Activated CD4-positive, alpha-beta T cell treated with anti-CD3 and anti-CD28 coated beads, Interleukin-2, amount 10 ng/mL, durations not matched to agents 7 days and 5 days (primary cell): ENCODE measurements at regions not wholly inside any gene's neighbourhood (a gene's known extent, or its start where the extent isn't known, plus 50 kb on each side); places are given as distances from the start of the nearest gene placed in this dataset.

Experiments used
- CTCF ChIA-PET: fragments of 350-600 bp; sonication (Branson Sonifier 250); formaldehyde crosslinking; loops from one replicate; lab custom pipeline; 2021; ENCODE audit warnings: antibody characterized with exemption; lab: Charles Lee
- POLR2A ChIA-PET: fragments of 350-600 bp; sonication (Branson Sonifier 250); formaldehyde crosslinking; loops from one replicate; lab custom pipeline; 2021; ENCODE audit warnings: antibody characterized with exemption; lab: Charles Lee
- DNase-seq: peaks from one replicate; pipeline ENCODE4 v3.0.0-alpha.2; 2020
- H3K27ac Mint-ChIP-seq: one replicate; pipeline ENCODE4 v1.8.0; 2021; ENCODE audit warnings: mild to moderate bottlenecking, moderate library complexity, mixed read lengths
- H3K27me3 Mint-ChIP-seq: one replicate; pipeline ENCODE4 v1.8.0; 2021; ENCODE audit warnings: mixed read lengths
- H3K36me3 Mint-ChIP-seq: one replicate; pipeline ENCODE4 v1.8.0; 2021; ENCODE audit warnings: low read depth, mixed read lengths
- H3K4me1 Mint-ChIP-seq: one replicate; pipeline ENCODE4 v1.8.0; 2021; ENCODE audit warnings: mixed read lengths
- H3K4me3 Mint-ChIP-seq: one replicate; pipeline ENCODE4 v1.8.0; 2021; ENCODE audit warnings: mild to moderate bottlenecking, moderate library complexity, mixed read lengths
- H3K9me3 Mint-ChIP-seq: one replicate; pipeline ENCODE4 v1.8.0; 2021; ENCODE audit warnings: mixed read lengths

DNA sequence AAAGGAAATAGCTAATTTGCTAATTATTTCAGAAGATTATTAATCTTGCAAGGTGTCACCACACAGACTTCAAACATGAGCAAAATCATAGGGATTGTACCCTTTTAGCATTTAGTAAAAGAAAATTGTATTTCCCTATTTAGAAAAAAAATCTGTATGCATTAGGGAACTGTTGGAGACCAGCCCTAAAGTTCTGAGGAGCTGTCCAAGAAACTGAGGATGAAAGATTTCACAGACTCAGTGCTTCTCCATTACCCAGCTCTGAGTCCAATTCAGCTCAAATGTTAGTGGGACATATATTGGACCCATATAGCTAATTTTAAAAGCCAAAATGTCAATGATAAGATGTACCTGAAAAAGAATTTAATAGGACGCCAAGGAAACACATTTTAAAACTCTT is 271.7 kb downstream of the SNX10 start:
- H3K4me3 Mint-ChIP-seq: no peak overlapping the region
- CTCF ChIA-PET: no interaction called here
- H3K9me3 Mint-ChIP-seq: no peaks in the 10 kb centered on the region
- POLR2A ChIA-PET: no interaction called here
- peaks cover 6% of the 10 kb centered on the region for H3K27me3 Mint-ChIP-seq
- no peaks in the 10 kb centered on the region for H3K4me1 Mint-ChIP-seq
- H3K27ac Mint-ChIP-seq: no peak overlapping the region
- no peak for DNase-seq
- H3K36me3 Mint-ChIP-seq: no peaks in the 10 kb centered on the region

DNA sequence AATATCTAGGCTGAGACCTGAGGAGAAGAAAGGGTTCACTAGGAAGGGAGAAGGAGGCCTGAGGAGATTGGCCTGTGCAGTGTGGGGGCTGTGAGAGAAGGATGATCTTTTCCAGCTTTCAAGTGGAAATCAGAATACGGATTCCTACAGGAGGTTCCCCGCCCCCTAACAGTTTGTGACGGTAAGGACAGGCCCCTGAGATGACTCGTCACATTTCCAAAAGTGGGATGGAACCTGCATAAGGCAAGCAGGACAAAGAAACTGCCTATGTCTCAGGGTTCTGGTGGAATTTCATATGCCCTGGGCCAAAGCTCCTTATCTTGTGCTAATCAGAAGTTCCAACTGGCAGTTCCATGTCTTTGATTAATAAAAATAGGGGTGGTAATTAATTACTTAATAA is 275.6 kb downstream of the SNX10 start:
- Mint-ChIP-seq H3K27ac (no peak overlapping the region), H3K4me3 (no peak overlapping the region), H3K27me3 (peaks cover 12% of the 10 kb centered on the region), H3K4me1 (no peaks in the 10 kb centered on the region), H3K9me3 (no peaks in the 10 kb centered on the region), H3K36me3 (no peaks in the 10 kb centered on the region)
- no peak for DNase-seq
- ChIA-PET CTCF (no interaction called here), POLR2A (no interaction called here)

DNA sequence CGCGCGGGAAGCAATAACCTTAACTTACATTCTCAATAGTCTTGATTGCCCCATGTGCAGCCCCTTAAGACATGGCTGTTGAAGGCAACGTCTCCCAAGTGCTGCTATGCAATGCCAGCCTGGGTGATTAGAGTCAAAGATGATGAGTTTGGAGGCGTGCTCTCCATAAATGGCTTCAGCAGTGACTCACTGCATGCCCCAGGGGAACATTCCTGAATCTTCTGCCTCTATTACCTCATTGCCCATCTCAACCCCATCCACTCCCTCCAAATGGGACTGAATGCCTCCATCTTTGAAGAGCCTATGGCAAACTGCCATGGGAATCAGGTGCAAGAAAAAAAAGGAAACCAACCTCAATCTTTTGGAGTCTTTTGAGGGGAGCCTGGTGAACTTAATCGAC is 282.8 kb downstream of the SNX10 start:
- no peak for DNase-seq
- ChIA-PET POLR2A (no interaction called here), CTCF (no interaction called here)
- no peak overlapping the region for H3K4me3 Mint-ChIP-seq
- peaks cover 17% of the 10 kb centered on the region for H3K27me3 Mint-ChIP-seq
- no peaks in the 10 kb centered on the region for H3K4me1 Mint-ChIP-seq
- no peaks in the 10 kb centered on the region for H3K36me3 Mint-ChIP-seq
- no peak overlapping the region for H3K27ac Mint-ChIP-seq
- no peaks in the 10 kb centered on the region for H3K9me3 Mint-ChIP-seq

DNA sequence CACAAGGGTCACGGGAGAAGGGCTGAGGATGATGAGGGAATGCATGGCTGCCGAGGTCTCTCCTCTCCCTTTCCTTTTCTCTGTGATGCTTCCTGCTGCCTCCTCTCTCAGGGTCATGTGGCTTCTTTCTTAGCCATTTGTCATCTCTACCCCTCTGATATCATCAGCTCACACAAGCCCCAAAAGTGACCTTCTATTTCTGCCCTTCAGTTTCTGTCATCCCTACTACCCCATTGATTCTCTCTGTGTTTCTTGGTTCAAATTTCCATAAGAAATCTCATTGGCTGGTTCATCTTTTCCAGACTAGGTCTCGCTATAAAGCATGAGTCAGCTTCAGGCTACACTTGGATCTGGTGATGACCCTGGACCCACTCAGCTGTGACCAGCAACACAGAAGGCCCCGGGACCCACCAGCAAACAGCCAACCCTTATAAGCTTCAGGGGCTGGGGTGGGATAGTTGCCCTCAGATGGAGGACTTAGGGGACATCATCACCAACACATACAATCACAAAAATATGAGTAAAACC is 284.3 kb downstream of the SKAP2 start:
- ChIA-PET POLR2A (no interaction called here), CTCF (no interaction called here)
- Mint-ChIP-seq H3K4me1 (no peaks in the 10 kb centered on the region), H3K27me3 (peaks cover 17% of the 10 kb centered on the region), H3K36me3 (no peaks in the 10 kb centered on the region), H3K27ac (no peak overlapping the region), H3K4me3 (no peak overlapping the region), H3K9me3 (no peaks in the 10 kb centered on the region)
- no peak for DNase-seq

DNA sequence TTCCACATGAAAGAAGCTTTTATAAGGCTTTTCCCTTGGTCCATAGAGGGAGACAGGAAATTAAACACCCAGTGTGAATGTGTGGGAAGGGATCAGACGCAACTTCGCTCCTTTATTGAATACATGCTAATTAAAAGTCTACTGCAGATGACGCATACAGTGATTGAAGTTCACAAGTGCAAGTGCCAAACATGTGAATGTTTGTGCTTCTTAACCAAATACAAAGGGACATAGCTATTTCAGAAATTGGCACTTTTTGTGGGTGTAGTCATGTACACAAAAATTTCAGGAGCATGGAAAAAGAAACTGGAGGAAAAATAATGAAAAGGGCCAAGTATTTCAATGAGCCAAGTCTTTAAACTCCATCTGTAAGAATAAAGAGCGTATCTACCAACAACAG is 283.7 kb downstream of the SKAP2 start:
- H3K4me3 Mint-ChIP-seq: no peak overlapping the region
- POLR2A ChIA-PET: no interaction called here

DNA sequence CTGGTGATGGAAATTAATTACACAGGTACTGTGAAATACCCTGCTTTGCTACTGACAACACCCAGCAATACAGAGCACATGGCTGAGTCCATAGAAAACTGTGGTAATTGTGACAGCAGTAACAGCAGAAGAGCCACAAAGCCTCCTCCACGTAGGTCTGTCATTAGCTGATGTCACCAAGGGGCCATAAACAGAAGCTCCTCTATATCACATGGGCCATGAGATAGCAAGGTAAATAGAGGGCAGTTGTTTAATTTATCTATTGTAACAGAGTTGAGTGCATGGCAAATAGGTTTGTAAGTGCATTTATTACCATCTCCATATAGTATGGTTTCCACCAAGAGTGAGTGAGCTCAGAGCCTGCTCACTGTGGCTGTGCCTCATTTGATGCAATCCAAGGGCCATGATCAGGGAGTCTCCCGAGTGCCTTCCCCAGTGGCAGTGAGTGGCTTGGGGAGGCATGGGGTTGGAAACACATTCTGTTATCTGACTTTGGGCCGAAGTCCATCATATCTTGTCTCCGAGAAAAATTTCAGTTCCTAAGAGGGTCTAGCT is 281.2 kb downstream of the SKAP2 start:
- H3K4me3 Mint-ChIP-seq: no peak overlapping the region
- DNase-seq: no peak
- ChIA-PET POLR2A (no interaction called here), CTCF (interaction anchor here (1.3 kb wide), 1 partner anchor 11 kb away, joined by 3 read pairs; no protein-coding TSS in a partner anchor)
- H3K27ac Mint-ChIP-seq: no peak overlapping the region
- peaks cover 13% of the 10 kb centered on the region for H3K27me3 Mint-ChIP-seq
- H3K36me3 Mint-ChIP-seq: no peaks in the 10 kb centered on the region
- H3K9me3 Mint-ChIP-seq: no peaks in the 10 kb centered on the region
- no peaks in the 10 kb centered on the region for H3K4me1 Mint-ChIP-seq

More for the DNA sequence above, 283.7 kb downstream of the SKAP2 start:
- Mint-ChIP-seq H3K36me3 (no peaks in the 10 kb centered on the region), H3K27me3 (peaks cover 17% of the 10 kb centered on the region), H3K27ac (no peak overlapping the region), H3K9me3 (no peaks in the 10 kb centered on the region), H3K4me1 (no peaks in the 10 kb centered on the region)
- CTCF ChIA-PET: no interaction called here
- no peak for DNase-seq

DNA sequence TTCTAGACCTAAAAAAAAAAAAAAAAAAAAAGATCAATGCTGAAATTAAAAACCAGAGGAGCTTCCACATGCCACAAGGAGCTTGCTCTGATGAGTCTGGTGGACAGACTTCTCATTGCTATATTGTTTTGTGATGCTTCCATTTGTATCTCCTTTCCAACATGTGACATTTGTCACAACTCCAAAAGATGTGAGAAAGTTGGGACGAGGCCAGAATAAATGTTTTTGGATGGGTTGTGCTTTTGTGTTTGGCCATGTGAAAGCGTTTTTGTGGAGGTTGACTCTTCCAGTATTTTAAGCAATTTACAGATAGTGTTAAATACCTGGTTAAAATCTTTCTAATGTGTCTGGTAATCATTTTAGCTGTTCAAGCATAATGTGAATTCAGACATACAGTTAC is 280.1 kb downstream of the SKAP2 start:
- no peaks in the 10 kb centered on the region for H3K9me3 Mint-ChIP-seq
- H3K4me3 Mint-ChIP-seq: no peak overlapping the region

DNA sequence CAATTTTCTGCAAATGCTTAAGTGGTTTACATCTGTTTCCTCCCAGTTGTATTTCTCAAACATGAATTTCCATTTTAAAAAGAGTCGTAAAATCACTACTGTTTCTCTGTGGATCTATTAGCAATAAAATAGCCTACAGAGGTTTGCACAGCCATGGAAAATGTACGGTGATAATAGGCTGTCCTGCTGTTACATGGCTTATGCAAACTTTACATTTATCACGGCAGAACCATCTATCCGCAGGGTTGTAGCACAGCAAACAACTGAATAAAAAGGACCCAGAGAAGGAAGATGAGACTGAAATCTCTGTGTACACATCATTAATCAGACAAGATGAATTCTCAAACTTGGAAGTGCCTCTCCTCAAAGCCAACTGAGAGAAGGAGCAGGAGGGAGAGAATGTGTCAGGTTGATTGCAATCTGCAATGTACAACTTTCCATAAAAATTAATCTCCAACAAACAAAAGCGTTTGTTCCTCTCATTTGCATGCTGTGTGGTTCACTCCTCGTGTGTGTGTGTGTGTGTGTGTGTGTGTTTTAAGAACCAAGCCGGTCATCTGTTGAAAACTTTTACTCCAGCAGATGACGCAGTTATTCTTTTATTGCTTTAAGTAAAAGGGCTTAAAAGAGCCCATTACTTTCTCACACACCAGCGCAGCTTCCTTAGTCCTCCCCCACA is 279.3 kb downstream of the SKAP2 start:
- no peak for DNase-seq
- Mint-ChIP-seq H3K9me3 (no peaks in the 10 kb centered on the region), H3K27ac (no peak overlapping the region), H3K36me3 (no peaks in the 10 kb centered on the region), H3K4me1 (no peaks in the 10 kb centered on the region), H3K27me3 (peaks cover 13% of the 10 kb centered on the region), H3K4me3 (no peak overlapping the region)
- CTCF ChIA-PET: no interaction called here
- POLR2A ChIA-PET: no interaction called here

More for the DNA sequence above, 280.1 kb downstream of the SKAP2 start:
- ChIA-PET POLR2A (no interaction called here), CTCF (interaction anchor here (0.6 to 1.3 kb wide), 4 partner anchors 9 to 113 kb away, joined by 3 to 6 read pairs (median 4); no protein-coding TSS in a partner anchor)
- no peak overlapping the region for H3K27ac Mint-ChIP-seq
- no peaks in the 10 kb centered on the region for H3K4me1 Mint-ChIP-seq
- DNase-seq: no peak
- H3K36me3 Mint-ChIP-seq: no peaks in the 10 kb centered on the region
- H3K27me3 Mint-ChIP-seq: peaks cover 13% of the 10 kb centered on the region

DNA sequence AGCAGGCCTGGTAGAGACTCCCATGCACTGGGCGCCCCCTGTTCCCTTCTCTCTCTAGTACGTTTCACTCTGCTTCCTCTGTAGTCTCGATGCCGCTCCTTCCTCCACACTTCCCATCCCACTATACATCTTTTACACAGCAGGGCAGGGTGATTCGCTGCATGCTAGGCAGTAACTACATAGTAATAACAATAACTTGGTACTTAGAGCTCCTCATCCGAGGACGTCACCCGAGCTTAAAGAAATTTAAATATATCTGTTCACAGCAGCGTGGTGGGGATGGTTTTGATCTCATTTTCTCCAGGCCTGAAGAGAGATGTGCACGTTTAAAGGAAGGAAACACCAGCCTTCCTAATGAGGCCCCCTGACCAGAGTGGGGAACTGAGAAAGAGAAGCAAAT is 276.9 kb downstream of the SKAP2 start:
- Mint-ChIP-seq H3K4me3 (no peak overlapping the region), H3K9me3 (no peaks in the 10 kb centered on the region), H3K27me3 (peaks cover 12% of the 10 kb centered on the region), H3K27ac (no peak overlapping the region), H3K4me1 (no peaks in the 10 kb centered on the region), H3K36me3 (no peaks in the 10 kb centered on the region)
- ChIA-PET POLR2A (no interaction called here), CTCF (no interaction called here)
- DNase-seq: no peak

DNA sequence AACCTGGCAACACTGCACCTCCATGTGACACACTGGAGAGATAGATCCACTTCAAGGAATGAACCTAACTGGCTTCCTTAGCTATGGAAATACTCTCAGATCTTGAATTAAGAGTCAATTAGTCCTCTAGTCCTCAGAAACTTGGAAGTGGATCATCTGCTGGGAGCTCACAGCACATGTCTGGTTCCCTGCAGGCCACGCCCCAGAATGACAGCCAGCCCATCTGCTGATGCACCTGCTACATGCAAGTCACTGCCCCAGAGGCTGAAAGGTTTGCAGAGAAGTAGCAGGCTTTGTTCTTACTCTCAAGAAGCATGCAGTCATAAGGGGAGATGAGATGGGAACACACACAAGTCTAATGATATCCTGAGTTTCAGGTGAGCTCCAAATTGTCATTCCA is 275.9 kb downstream of the SKAP2 start:
- POLR2A ChIA-PET: no interaction called here

DNA sequence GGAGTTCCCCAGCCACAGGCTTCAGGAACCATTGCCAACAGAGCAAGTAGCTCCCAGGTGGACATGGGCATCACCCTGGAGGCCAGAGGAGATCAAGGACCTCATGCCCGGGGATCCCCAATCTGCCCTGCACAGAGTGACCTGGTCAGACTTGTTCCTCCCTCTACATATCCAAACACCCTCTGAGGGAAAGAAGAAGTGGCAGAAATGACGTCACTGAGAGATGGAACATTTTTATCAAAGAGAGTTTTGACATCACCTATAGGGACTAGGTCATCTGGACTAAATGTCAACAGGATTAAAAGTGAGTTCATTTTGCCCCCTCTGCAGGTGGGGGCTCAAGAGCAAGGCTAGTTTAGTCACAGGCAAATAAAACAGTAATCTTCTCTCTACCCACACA is 273.7 kb downstream of the SKAP2 start:
- Mint-ChIP-seq H3K27ac (no peak overlapping the region), H3K4me1 (no peaks in the 10 kb centered on the region), H3K27me3 (peaks cover 15% of the 10 kb centered on the region), H3K36me3 (no peaks in the 10 kb centered on the region), H3K9me3 (no peaks in the 10 kb centered on the region), H3K4me3 (no peak overlapping the region)
- DNase-seq: no peak
- ChIA-PET POLR2A (no interaction called here), CTCF (interaction anchor here (1.0 kb wide), 1 partner anchor 18 kb away, joined by 5 read pairs; no protein-coding TSS in a partner anchor)

More for the DNA sequence above, 275.9 kb downstream of the SKAP2 start:
- Mint-ChIP-seq H3K27ac (no peak overlapping the region), H3K27me3 (peaks cover 12% of the 10 kb centered on the region), H3K4me1 (no peaks in the 10 kb centered on the region), H3K4me3 (no peak overlapping the region), H3K9me3 (no peaks in the 10 kb centered on the region), H3K36me3 (no peaks in the 10 kb centered on the region)
- CTCF ChIA-PET: interaction anchor here (0.6 kb wide), 1 partner anchor 1212 kb away, joined by 4 read pairs; no protein-coding TSS in a partner anchor
- DNase-seq: no peak

DNA sequence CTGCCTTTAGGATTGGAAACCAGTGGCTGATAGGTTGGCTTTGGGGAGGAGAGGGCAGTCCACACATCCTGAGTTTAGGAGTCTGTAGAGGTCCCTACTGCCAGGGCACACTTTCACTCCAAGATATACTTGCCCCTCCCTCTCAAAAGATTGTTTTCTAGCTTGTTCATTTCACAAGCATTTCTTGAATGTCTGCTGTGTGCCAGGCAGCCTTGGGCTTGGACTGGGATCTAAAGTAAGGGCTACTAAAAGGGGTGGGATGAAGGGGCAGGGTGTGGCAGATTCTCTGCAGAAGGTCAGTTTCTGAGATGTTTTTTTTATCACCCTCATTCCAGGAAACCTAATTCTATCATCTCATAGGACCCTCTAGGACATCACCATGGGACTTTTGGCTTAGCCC is 272.4 kb downstream of the SKAP2 start:
- no peak for DNase-seq
- ChIA-PET POLR2A (no interaction called here), CTCF (interaction anchor here (0.9 to 1.0 kb wide), 2 partner anchors 17 to 153 kb away, joined by 3 to 5 read pairs; no protein-coding TSS in a partner anchor)
- Mint-ChIP-seq H3K4me3 (no peak overlapping the region), H3K27me3 (peaks cover 15% of the 10 kb centered on the region), H3K27ac (no peak overlapping the region), H3K9me3 (no peaks in the 10 kb centered on the region), H3K36me3 (no peaks in the 10 kb centered on the region), H3K4me1 (no peaks in the 10 kb centered on the region)

DNA sequence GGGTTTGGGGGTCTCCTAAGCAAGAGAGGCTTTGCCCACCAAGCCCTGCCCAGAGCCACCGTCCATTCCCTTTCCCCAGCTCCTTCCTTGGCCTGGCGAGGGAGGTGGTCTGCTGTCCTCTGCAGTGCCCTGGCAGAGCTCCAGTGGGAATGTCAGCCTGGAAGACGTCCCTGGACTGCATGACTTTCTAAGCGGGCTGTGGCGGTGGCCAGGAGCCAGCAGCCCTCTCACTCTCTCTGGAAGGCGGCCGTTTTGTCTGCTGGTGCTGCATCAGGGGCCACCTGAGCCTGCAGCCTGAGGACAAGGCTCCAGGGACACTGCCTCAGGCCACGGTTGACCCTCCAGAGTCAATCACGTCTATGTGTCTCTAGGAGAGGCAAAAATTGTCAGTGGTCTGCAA is 271.0 kb downstream of the SKAP2 start:
- CTCF ChIA-PET: interaction anchor here (0.5 kb wide), 1 partner anchor 9 kb away, joined by 3 read pairs; no protein-coding TSS in a partner anchor
- Mint-ChIP-seq H3K4me1 (no peaks in the 10 kb centered on the region), H3K36me3 (no peaks in the 10 kb centered on the region), H3K27ac (no peak overlapping the region), H3K27me3 (peaks cover 18% of the 10 kb centered on the region), H3K4me3 (no peak overlapping the region), H3K9me3 (no peaks in the 10 kb centered on the region)
- POLR2A ChIA-PET: no interaction called here
- DNase-seq: no peak
